ENCODE measurements at regions not wholly inside any gene's neighbourhood (a gene's known extent, or its start where the extent isn't known, plus 50 kb on each side); places are given as distances from the start of the nearest gene placed in this dataset.

- DNase-seq, result no peak
Observed at GRCh38 chr10:81031774-81032173, 494.1 kb downstream of the SH2D4B start.

GRCh38 chr10:81034383-81034782 lies 496.7 kb downstream of the SH2D4B start:
- DNase-seq, result no peak

GRCh38 chr10:81036257-81036656 lies 498.6 kb downstream of the SH2D4B start:
- no peak for DNase-seq

GRCh38 chr10:81040031-81040430 lies 502.3 kb downstream of the SH2D4B start:
- DNase-seq, result no peak

GRCh38 chr10:81040940-81041339 lies 503.2 kb downstream of the SH2D4B start:
- DNase-seq, result no peak

GRCh38 chr10:81042647-81043046 lies 504.9 kb downstream of the SH2D4B start:
- DNase-seq, result no peak

GRCh38 chr10:81065474-81065873 lies 527.8 kb downstream of the SH2D4B start:
- no peak for DNase-seq

- no peak for DNase-seq
Observed at GRCh38 chr10:81068460-81068859, 530.8 kb downstream of the SH2D4B start.

- no peak for DNase-seq
Observed at GRCh38 chr10:81071087-81071796, 533.5 kb downstream of the SH2D4B start.

- DNase-seq, result no peak
Observed at GRCh38 chr10:81073155-81073554, 535.5 kb downstream of the SH2D4B start.

GRCh38 chr10:81081887-81082620 lies 544.4 kb downstream of the SH2D4B start:
- no peak for DNase-seq

- DNase-seq, result no peak
Observed at GRCh38 chr10:81082621-81083376, 545.1 kb downstream of the SH2D4B start.

- DNase-seq, result no peak
Observed at GRCh38 chr10:81093056-81093455, 555.4 kb downstream of the SH2D4B start.

- DNase-seq, result no peak
Observed at GRCh38 chr10:81095238-81095637, 557.5 kb downstream of the SH2D4B start.

GRCh38 chr10:81096558-81096957 lies 558.9 kb downstream of the SH2D4B start:
- no peak for DNase-seq

- no peak for DNase-seq
Observed at GRCh38 chr10:81101062-81101461, 563.4 kb downstream of the SH2D4B start.

GRCh38 chr10:81104494-81104893 lies 566.8 kb downstream of the SH2D4B start:
- DNase-seq, result no peak

GRCh38 chr10:81108516-81109199 lies 571.0 kb downstream of the SH2D4B start:
- DNase-seq, result no peak

- no peak for DNase-seq
Observed at GRCh38 chr10:81109200-81109752, 571.6 kb downstream of the SH2D4B start.

GRCh38 chr10:81116201-81116600 lies 578.5 kb downstream of the SH2D4B start:
- DNase-seq, result no peak

- DNase-seq, result no peak
Observed at GRCh38 chr10:81116990-81117389, 579.3 kb downstream of the SH2D4B start.

- no peak for DNase-seq
Observed at GRCh38 chr10:81127931-81128330, 590.2 kb downstream of the SH2D4B start.

- no peak for DNase-seq
Observed at GRCh38 chr10:81130014-81130413, 592.3 kb downstream of the SH2D4B start.
